ENCODE measurements at regions not wholly inside any gene's neighbourhood (a gene's known extent, or its start where the extent isn't known, plus 50 kb on each side); places are given as distances from the start of the nearest gene placed in this dataset.
"Not testable (repeated sequence)": the region's sequence is repeated elsewhere in the genome, so short reads cannot be mapped to it uniquely, and the experiment has no call there.

DNA sequence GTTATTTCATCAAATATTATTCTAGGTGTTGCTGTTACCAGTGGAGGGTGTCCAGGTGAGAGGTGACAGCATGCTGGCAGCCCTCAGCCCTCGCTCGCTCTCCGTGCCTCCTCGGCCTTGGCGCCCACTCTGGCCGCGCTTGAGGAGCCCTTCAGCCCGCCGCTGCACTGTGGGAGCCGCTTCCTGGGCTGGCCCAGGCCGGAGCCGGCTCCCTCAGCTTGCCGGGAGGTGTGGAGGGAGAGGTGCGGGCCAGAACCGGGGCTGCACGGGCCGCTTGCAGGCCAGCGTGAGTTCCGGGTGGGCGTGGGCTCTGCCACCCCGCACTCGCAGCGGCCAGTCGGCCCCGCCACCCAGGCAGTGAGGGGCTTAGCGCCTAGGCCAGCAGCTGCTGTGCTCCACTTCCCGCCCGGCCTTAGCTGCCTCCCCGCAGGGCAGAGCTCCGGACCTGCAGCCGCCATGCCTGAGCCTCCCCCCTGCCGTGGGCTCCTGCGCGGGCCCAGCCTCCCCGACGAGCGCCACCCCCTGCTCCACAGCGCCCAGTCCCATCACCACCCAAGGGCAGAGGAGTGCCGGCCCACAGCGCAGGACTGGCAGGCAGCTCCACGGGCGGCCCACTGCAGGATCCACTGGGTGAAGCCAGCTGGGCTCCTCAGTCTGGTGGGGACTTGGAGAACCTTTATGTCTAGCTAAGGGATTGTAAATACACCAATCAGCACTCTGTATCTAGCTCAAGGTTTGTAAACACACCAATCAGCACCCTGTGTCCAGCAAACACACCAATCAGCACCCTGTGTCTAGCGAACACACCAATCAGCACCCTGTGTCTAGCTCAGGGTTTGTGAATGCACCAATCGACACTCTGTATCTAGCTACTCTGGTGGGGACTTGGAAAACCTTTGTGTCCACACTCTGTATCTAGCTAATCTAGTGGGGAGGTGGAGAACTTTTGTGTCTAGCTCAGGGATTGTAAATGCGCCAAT, 413.3 kb downstream of the HACE1 start:
- not testable (repeated sequence) for DNase-seq (ENCODE audit: low spot score in 2 of 2); FAIRE-seq

DNA sequence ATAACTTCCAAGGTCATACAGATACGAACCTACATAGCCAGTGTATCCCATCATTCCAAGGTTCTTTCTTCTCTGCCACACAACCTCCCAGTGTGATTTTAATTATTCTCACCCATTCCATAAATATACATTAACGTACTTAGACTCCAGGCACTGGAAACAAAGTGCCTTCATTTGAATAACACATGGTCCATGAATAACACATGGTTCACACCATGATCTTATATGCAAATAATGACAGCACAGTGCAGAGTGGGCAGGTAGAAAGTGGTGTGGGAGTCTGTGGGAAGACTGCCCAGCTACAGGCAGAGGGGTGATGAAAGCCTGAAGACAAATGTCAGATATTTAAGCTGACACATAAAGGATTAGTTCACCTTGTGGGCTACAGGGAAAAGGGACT, 425.2 kb downstream of the HACE1 start:
- no peak for FAIRE-seq
- DNase-seq (ENCODE audit: low spot score in 2 of 2) = no peak

- FAIRE-seq = no peak
- DNase-seq (ENCODE audit: low spot score in 2 of 2) = no peak
These were observed 428.6 kb downstream of the HACE1 start for GRCh38 chr6:104431096-104431495.

DNA sequence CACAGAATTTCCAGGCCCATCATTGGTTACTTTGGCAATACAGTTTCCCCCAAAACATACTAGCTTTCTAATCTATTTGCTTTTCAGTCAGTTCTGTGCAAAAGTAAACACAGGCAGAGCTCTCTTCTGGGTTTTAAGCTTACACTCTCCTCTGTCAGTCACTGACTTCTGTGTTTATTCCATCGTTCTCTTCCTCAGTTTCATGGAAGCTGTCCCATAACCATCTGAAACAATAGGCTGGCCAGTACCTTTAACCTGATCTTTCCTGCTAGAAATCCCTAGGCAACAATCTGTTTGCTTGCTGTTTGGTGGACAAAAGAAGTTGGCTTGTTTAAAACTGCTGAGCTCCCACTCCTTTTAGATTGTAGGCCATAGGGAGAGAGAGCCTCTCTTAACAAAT, 431.5 kb downstream of the HACE1 start:
- FAIRE-seq (no peak), DNase-seq (ENCODE audit: low spot score in 2 of 2) (no peak)

GRCh38 chr6:104423691-104424090, 436.0 kb downstream of the HACE1 start:
- no peak for FAIRE-seq
- DNase-seq (ENCODE audit: low spot score in 2 of 2) = no peak

DNA sequence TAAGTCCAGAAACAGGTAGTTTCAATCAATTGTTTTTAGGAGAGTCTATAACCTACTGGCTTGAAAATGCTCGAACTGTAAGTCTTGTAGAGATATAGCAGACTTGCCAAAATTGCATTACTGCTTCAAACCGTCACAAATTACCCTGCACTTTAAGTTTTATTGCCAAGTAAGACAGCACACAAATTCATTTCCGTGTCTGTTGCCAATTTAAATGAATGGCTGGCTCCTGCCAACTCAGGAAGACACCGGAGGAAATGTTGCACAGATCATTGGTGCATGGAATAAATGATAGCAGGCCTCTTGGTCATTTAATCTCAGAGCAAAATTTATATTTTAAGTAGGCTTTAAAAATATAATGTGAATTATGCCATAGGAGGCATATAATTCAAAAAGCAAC, 438.1 kb downstream of the HACE1 start:
- FAIRE-seq (no peak), DNase-seq (ENCODE audit: low spot score in 2 of 2) (no peak)

DNA sequence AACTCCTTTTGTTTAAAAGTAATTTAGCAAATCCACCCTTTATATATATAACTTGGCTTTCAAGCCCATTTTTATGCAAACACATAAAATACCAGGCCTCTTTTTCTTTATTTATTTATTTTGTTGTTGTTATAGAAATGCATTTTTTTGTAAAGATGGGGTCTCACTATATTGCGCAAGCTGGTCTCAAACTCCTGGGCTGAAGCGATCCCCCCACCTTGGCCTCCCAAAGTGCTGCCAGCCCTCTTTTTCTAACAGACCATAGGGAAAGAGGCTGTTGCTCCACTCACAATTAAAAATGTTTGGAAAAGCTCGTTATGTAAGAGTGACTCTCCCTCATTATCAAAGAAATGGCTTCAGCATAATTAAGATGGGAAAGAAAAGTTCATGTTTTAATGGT, 440.9 kb downstream of the HACE1 start:
- no peak for FAIRE-seq
- no peak for DNase-seq (ENCODE audit: low spot score in 2 of 2)

- DNase-seq (ENCODE audit: low spot score in 2 of 2) = no peak
- FAIRE-seq = no peak
These were observed 441.6 kb downstream of the HACE1 start for GRCh38 chr6:104418125-104418524.

DNA sequence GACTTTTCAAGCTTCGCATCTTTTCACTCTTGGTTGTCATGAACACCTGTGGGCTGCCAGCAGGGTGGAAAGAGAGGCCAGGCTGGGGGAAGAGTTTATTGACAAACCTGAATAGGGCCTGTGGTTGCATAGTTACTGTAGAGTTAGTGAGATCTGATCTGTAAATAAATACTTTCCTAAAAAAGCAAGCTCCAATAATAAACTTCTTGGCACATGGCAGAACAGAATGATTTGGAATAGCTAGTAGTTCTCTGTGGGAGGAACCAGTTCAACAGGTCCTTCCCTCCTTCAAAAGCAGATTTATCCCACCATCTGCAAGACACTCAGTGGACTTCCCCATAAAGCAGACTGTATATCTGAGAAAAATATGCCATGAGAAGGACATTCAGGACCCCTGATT, 445.0 kb downstream of the HACE1 start:
- DNase-seq (ENCODE audit: low spot score in 2 of 2) = no peak
- FAIRE-seq = no peak

- no peak for FAIRE-seq
These were observed 446.0 kb downstream of the HACE1 start for GRCh38 chr6:104413767-104414166.

DNA sequence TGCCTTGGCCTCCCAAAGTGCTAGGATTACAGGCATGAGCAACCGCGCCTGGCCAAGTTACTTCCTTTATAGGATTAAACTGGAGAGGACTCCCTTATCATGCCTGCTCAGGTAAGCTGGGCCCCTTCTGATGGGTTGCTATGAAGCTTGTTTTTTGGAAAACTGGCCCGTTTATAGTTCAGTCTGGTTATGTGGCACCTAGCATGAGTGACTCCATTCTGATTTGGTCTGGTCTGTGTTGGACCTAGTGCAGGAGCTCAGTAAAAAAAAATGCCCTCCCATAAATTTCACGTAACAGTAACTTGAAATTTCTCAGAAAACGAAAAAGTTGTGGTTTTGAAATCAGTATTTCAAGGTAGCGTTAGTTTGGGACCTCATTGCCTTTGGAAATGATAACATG, 448.4 kb downstream of the HACE1 start:
- FAIRE-seq (no peak), DNase-seq (ENCODE audit: low spot score in 2 of 2) (no peak)

More at GRCh38 chr6:104413767-104414166, 446.0 kb downstream of the HACE1 start:
- DNase-seq (ENCODE audit: low spot score in 2 of 2) = no peak

DNA sequence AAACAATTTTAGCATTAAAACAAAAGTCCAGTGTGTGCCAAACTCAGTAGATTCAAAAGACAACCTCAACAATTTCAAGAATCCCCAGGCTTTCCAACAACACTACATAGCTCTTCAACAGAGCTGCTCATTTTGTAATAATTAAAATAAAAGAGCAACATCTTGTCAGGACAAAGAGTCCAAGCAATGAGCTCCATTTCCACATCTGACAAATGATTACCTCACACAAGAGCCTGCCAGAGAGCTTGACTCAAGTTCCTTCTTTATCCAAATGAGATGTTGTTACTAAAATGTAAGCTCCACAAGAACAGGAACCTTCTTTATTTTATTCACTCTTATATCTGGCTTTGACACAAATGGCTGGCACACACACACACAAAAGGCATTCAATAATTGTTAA, 449.8 kb downstream of the HACE1 start:
- no peak for DNase-seq (ENCODE audit: low spot score in 2 of 2)
- no peak for FAIRE-seq

DNA sequence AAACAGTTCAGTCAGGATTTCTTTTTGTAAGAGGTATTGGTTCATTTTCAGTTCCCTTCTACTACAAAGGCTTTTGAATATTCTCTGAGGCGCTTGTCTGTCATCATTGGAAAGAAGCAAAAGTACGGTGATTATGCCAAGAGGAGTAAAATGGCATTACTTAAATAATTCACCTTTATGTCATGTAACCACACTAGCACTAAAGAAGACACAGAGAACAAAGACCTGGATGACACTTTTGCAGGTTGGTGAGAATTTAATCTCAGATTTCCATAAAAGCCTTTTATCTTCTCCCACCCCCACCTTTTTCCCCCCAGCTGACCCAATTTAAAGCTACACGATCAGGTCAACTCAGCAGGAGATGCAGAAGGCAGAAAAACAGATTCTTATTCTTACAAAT, 451.8 kb downstream of the HACE1 start:
- DNase-seq (ENCODE audit: low spot score in 2 of 2) (no peak), FAIRE-seq (no peak)

GRCh38 chr6:104404377-104404776, 455.3 kb downstream of the HACE1 start:
- FAIRE-seq (no peak), DNase-seq (ENCODE audit: low spot score in 2 of 2) (no peak)

DNA sequence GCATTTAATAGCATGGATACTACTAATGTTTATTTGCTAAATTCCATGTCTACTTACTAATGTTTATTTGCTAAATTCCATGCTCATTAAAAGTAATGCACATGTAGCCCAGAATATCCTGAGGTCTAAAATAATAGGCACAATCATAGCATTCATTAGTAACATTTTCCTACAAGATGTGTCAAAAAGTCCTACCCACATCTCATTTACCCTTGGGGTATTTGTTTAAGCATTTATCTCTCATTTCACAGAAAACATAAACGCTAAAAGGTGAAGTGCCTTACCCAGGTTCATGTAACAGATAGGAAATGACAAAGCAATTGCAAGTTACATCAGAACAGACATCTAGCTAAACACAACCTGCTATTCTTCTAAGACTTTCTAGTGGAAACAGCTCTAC, 457.1 kb downstream of the HACE1 start:
- DNase-seq (ENCODE audit: low spot score in 2 of 2) (no peak), FAIRE-seq (no peak)

DNA sequence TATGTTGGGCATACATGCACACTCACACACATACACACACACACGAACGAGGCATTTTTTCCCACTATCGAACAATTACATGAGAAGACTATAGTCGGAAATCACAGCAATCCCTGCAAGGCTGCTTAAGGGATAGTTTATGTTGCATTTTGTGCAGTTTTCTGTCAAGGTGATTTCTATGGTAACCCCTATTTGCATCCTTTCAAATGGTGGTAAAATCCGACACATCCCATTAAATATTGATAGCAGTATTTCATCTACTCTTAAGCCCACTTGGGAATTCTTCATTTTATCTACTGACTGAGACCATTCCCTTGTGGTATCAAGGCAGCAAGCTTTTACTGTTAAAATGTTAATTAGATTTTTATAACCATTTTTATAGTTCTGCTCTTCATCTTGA, 457.8 kb downstream of the HACE1 start:
- FAIRE-seq = no peak

DNA sequence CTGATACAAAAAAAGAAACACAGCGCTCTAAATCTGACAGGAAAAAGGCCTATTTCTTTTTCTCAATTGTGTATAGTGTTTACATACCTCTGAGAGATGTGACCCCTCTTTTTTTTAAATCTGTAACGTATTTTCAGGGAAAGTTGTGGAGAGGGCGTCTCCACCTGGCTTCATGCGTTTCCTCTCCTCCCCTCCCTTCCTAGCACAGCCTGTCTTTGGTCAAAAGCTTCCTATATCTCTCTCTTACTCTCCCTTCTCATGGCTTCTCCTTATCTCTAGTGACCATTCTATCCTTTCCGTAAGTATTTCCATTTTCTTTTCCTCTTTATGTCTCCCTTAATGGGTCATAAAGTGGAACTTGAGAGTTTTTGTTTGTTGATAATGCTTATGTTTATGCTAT, 458.9 kb downstream of the HACE1 start:
- no peak for DNase-seq (ENCODE audit: low spot score in 2 of 2)
- FAIRE-seq = no peak

More for the DNA sequence above, 457.8 kb downstream of the HACE1 start:
- DNase-seq (ENCODE audit: low spot score in 2 of 2) = no peak

GRCh38 chr6:104396077-104396476, 463.6 kb downstream of the HACE1 start:
- no peak for FAIRE-seq
- no peak for DNase-seq (ENCODE audit: low spot score in 2 of 2)

DNA sequence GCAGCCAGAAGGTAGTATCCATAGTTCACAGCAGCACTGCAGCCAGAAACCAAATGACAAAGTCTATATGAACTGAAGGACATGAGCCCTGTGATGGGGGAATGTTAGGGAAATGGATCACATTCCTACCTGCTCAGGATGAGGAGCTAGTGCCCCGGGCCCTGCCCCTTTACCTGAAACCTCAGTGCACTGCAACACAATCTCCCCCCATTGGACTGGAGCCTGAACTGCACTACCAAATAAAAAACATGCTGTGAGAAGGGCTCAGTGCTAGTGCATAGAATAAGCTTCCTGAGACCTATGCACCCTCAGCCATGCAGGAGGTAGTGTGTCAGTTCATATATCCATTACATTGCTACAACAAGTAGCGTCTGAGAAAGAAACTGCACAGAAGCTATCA, 477.8 kb downstream of the HACE1 start:
- no peak for FAIRE-seq

GRCh38 chr6:104365451-104366234, 494.1 kb downstream of the HACE1 start:
- FAIRE-seq (no peak), DNase-seq (ENCODE audit: low spot score in 2 of 2) (no peak)

More for the DNA sequence above, 477.8 kb downstream of the HACE1 start:
- DNase-seq (ENCODE audit: low spot score in 2 of 2) = no peak

GRCh38 chr6:104357928-104358327, 501.8 kb downstream of the HACE1 start:
- no peak for FAIRE-seq

More at GRCh38 chr6:104357928-104358327, 501.8 kb downstream of the HACE1 start:
- no peak for DNase-seq (ENCODE audit: low spot score in 2 of 2)

All from frontal cortex (tissue), 3 donors.